ENCODE measurements at regions not wholly inside any gene's neighbourhood (a gene's known extent, or its start where the extent isn't known, plus 50 kb on each side); places are given as distances from the start of the nearest gene placed in this dataset.

DNA sequence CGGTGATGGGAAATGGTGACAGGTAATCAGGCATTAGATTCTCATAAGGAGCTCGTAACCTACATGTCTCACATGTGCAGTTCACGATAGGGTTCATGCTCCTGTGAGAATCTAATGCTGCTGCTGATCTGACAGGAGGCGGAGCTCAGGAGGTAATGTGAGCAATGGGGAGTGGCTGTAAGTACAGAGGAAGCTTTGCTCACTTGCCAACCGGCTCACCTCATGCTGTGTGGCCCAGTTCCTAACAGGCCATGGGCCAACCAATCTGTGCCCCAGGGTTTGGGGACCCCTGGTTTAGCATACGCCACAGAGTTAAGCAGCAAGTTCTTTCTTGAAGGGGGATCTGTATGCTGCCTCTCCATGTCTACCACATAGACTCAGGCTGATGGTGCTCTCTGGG lies 133.1 kb downstream of the IQUB start:
- no peak for DNase-seq

DNA sequence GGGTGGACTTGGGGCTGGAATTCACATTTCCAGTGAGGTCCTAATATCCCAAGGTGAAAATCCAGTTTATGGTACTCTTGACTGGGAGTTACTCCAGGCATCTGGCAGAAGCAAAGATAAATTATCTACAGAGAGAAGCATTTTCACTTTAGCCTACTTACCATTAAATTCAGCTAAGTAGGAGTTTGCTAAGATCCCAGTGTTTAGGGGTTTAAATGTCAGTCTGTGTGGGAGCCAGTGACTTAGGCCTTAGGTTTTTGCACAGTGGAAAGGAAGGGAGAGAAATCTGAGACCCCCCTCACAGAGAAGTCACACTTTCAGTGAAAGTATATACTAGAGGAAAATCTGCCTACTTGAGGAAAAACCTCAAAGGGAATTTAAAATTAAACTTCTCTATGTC lies 134.2 kb downstream of the IQUB start:
- no peak for DNase-seq

DNA sequence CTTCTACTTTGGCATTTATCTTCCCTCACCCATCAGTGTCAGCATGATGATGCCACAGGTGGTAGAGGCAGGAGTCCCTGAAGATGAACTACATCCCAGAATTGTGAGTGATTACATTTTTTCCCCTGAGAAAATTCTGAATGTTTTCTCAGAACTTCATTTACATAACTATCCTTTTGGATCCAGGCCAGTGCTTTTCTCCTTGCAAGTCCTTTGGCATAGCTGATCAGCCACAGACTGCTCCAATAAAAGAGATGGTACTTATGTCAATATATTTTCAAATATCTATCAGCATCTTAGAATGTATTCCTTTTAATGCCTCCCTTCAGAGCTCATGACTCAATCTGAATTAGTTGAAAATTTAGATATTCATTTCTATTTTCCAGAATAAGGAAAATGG lies 135.5 kb downstream of the IQUB start:
- no peak for DNase-seq

DNA sequence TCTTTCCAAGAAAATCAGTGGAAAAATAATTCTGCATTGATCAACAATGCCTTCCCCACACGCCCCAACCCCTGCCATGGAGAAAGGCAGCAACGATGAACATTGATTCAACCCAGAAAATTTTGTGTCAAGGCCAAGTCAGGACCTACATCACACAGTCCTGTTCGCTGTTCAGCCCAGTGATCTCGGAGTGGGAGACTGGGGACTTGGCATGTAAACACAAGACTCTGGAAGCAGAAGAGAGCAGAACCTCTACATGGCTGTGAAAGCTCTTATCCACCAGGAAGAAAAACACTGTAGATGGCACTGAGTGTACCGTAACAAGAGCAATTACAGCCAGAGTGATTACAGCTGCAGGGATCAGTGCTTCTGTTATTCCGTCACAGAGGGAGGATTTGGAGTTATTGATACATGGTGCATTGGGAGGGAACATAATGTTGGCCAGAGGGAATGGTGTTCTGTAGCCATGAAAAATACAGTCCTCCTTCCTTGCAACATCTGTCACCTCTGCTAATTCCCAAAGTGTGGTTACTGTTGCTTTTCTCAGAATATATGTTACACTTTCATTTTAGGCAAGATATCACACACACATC lies 136.6 kb downstream of the IQUB start:
- no peak for DNase-seq

DNA sequence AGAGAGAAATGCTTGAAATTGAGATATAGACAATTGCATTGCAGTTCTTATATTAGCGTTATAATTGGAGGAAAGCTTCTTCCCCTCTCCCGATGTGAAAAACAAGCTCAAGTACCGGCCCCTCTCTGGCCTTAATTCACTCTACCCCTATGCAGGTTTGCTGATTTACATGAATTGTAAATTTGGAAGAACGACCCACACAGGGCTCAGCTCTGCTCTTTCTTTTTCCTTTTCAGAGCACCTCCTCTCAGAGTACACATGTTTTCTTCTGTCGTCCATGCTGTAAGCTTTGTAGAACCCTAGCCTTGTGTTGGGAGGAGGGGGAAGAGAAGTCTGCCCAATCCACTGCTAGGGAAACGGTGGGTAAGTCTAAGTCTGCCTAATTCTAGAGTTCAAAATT lies 140.8 kb downstream of the IQUB start:
- DNase-seq, result no peak

DNA sequence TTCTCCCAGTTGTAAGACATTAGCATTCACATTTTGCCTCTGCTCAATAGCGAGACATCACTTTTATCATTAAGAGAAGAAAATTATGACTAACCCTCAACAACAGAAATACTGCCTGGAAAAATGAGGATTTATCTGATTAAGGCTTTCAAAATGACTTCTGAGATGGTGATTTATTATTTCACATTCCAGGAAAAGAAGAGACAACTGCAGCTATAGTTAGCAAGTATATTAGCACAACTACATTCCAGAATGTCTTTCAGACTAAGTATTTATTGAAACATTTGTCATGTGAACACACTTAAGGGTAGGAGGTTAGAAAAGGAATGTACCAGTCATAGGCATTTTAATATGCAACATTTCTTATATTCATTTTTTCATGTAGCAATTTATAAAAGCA lies 162.0 kb downstream of the IQUB start:
- no peak for DNase-seq

DNA sequence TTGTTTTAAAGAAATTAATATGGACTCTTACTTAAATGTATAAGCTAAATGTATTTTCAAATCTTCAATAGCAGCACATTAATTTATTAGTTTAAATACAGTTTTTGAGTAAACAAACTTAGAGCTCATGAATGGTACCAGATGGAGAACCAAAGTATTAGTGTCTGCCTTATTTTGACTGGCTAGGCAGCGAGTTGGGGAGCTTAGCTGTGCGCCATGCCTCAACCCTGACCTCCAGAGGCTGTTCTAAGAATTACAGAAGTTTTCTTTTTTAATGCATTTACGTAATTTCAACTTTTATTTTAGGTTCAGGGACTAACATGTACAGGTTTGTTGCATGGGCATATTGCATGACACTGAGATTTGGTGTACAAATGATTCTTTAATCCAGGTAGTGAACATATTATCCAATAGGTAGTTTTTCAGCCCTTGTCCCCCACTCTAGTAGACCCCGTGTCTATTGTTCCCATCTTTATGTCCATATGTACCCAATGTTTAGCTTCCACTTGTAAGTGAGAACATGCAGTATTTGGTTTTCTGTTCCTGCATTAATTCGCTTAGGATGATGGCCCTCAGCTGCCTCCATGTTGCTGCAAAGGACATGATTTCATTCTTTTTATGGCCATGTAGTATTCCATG lies 166.8 kb downstream of the IQUB start:
- DNase-seq, result peak; percentile 61

DNA sequence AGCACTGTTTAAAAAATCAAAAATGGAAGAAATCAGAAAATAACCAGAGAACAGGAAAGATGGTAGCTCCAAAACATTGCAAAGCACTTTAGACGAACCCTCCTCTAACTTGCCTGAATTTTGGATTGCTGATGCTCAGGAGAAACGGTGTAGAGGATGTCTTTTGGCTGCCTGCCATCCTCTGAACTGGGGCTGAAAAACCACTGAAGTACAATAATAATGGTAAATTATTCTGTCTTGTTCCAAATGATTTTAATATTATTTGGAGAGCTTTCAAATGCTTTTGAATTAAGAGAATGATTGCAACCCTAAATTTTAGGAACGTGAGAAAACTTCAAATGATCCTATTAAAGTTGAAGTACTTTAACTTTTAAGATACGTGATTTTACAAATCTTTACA lies 167.3 kb upstream of the SLC13A1 start:
- DNase-seq, result peak; percentile 83

DNA sequence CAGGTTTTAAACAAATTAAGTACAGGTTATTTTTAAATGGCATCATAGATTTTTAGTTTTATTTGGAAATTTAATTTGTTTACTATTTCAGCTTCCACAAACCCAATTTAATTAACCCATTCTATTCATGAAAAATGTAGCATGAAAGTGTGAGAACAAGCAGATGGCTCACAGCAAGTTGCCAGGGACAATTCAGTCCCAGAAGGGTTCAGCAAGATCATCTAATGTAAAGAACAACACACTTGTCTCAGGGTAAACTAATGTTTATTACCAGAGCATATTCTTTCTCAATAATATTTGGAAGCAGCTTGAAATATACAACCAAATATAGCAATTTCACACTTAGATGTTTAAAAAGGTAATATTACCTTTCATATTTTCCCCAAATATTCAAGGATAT lies 166.9 kb upstream of the SLC13A1 start:
- no peak for DNase-seq

DNA sequence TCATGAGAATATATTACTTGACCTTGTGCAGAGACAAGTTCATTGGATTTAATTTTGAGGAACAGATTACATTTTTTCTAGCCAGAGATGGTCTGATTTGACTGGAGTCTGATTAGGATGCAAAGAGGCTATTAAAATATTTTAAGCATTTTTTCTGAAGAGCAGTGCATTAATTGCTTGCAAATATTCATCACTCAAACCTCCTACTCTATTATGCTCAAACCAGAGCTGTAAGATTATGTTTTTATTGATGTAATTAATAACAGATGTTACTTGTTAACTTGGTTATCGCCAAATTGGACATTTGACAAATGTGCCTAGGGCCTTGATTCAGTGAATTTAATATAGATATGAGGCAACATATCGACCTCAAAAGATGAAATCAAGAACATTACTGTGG lies 160.9 kb upstream of the SLC13A1 start:
- peak; percentile 4 for DNase-seq

DNA sequence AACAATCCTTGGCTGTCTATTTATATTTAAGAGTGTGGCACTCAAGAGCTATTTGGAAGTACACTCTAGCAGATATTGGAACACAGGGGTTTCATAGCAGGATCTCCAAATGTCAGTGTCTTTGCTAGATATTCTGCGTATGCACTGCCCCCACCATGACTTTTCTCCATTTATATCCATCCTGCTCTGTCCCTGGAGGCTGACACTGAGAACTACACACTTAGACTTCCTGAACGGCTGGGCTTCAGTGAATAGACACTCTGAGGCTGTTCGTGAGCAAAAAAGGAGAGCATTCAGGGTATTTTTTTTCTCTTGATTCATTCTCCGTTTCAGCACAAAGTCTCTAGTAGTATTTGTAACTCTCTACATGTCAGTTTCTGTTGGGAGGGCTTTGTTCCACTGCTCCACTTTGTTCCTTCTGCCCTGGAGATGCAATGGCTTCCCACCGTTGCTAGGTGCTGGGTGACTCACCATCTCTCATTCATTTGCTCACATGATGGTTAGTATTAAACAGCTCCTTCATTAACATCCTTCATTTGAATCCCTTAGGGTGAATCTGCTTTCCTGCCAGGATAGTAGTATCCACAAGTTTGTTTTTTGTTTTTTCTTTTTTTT lies 155.9 kb upstream of the SLC13A1 start:
- no peak for DNase-seq

DNA sequence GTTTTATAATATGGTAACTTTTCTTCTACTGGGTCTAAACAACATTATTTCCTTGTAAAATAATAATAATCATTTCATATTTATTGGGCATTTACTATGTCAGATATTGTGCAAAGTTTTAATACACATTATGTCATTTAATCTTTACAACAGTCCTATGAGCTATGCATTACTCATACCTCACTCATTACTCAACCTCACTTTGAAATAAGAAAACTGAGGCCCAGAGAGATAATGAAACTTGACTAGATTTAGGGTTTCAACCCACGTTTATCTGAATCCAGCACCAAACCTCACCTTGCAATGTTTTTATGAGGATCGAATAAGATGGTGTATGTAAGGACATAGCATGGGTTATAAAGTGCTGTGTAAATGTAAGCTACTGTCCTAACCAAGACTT lies 153.2 kb upstream of the SLC13A1 start:
- no peak for DNase-seq

DNA sequence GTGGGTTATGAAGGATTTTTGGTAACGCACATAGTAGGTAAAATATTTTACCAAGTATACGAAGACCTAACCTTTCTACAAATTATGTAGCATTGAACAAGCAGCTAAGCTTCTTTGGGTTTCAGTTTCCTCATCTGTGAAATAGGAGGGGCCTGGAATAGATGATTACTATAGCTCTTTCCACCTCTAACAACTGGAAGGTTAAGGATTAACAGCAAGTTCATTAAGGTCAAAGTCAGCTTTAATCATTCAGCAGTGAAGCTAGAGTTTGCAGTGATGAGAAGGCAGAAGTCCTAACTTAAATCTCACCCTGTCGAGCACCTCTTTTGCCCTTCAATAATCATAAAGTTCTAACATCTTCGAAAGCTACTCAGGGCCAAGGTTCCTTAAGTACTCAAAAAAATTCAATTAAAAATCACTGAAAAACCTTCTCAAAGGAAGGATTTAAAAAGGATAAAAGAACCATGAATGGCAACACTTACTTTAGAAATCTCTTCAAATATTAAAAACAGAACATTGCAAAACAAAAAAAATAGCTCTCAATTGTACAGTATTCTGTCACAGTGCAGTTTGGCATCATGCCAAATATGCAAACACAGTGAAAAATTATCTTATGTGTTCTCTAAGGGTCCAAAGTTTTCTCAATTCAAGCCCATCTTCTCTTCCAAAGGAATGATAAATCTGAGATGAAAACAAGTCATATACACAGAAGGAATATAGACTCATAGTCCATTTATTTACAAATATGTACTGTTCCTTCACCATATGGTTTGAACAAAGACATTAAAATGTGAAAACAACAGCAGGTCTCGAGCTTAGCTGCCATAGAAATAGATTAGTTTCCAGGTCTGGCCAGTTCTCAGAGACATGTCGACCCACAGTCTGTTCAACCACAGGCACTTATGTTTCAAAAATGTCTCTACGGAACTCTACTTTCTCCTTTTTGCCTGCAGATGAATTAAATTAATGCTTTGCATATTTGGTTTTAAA lies 152.0 kb upstream of the SLC13A1 start:
- no peak for DNase-seq

DNA sequence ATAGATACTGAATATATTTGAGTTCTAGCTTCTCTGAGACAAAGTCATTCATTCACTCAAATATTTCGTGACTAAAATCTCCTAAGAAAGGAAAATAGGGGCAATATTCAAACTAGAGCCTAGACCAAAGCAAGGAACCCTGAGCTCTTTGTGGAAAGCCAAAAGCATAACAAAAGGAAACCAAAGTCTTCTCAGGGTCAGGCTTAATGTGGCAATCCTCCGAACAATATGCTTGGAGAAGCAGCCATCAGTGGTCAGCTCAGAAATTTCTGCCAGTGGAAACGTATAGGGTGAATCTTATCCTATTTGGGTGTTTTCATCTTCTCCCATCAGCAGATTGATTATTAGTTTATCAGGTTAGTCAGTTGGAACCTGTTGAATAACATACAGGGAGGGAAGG lies 151.3 kb upstream of the SLC13A1 start:
- DNase-seq, result no peak

DNA sequence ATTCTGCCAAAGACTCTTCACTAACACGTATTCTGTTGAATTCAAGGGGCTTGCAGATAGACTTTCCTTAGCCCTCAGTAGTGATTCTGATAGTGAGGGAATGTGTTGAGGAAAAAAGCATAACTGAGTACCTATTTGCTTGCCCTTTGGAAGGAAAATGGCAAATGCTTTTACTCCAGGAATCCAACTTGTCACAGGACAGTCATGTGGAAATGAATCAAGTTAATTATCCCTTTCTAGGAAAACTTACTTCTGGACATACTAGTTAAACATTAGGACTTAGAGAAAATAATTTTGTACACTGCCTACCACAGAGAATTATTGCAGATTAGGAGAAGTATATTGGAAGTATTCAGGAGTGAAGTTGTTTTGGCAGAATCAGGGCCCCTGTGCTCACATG lies 148.9 kb upstream of the SLC13A1 start:
- DNase-seq, result no peak

DNA sequence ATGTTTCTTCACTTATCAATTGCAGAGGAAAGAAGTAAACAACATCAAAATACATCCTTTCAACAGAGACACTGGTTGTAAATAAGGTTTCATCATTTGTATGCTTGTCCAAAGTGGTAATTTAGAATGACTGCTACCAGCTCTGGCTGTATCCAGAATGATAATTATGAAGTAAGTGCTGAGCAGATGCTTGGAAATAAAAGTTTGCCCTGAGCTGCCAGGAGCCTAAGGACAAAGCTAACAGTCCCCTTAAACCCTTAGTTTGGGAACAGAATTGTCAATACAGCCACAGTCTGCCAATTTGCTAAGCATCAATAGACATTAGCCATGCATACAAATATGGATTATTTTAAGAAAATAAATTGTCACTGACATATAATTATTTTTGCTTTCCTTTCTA lies 147.0 kb upstream of the SLC13A1 start:
- no peak for DNase-seq

DNA sequence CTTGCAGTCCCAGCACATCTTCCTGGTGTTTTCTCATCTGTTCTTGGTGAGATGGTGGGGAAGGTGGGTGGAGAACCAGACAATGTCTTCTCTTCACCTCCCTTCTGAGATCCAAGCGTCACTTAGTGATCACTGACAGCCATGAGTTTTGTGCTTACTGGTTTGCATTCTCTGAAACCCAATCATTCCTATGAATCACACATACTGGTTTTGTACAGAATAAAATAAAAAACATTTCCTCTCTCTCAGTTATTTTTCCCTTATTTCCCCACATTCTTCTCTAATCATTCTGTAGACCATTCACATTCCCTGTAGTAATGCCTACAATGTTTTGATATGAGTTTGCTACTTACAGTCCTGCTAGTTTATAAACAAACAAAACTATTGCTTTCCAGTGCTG lies 143.8 kb upstream of the SLC13A1 start:
- DNase-seq, result no peak

DNA sequence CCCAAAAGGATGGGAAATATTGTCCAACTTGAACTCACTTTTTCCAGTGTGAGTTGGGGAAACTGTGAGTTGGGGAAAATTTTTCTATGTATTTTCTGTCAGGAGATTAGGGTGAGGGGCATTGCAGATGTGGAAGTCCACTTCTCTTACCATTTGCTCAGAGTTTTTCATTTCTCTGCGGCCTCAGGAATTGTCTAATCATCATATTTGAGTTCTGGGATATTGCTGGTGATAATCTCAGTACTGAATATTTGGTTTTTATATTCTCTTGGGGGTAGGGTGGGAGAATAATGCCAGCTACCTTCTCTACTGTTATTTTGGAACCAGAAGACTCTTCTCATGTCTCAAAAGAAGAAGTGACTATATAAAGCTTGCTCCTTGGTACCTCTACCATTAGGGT lies 141.3 kb upstream of the SLC13A1 start:
- no peak for DNase-seq

DNA sequence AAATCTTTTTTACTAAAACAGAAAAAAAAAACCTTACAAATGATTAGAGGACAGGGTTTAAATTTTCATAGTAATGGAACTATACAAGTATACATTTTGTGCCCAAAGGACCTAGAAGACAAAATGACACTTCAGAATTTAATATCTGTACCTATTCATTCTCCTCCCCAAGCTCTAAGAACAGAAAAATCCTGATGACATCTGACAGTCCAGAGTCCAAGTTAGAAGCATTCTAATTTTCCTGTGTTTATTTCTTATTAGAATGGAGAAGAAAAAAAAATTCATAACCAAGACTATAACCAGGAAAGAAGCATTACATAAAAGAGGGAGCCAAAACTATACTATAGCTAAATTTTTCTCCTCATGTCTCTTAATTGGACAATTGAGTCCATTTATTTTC lies 138.9 kb upstream of the SLC13A1 start:
- DNase-seq, result no peak

DNA sequence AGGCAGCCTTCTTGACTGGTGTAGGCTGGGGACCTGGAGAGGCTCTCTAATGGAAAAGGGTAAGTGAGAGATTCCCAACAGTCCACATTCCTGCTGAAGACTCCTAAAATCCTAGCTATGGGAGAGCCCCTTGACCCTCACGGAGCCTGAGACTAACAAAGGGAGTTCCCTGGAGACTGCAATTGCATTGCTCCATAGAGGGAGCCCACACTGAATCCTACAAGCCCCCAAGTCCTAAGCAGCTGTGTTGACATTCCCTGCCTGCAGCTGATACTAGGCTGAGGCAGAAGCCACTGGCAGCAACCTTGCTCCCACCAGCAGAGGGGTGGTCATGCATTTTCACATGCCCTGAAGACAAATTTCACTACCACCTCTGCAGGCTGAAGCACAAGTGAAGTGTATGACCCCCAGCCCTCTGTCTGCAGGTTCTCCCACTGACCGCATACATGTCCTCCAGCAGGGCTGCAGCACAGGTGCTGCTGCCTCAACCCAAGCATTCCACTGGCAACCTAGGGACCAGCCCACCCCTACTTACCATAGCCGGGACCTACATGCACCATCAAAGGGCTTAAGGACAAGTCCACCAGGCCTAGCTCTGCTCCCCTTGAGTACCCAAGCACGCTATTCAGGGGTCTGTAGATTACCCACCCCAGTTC lies 130.3 kb upstream of the SLC13A1 start:
- DNase-seq, result no peak

DNA sequence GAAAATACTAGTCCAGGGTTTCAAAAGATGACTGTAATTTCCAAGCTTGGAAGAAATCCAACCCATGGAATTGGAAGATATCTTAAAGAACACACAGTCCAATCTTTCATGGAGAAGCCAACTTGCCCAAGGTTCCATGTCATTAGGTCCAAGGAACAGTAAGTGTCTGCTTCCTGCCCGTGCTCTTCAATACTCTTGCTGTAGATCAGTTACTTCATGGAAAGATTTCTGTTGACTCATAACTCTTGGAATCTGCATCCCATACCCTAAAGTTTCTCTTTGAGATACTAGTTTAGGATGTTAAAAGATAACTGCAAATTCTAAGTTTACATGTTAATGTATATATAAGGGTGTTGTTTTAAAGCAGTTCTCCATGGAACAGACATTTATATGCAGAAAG lies 127.9 kb upstream of the SLC13A1 start:
- DNase-seq, result no peak

DNA sequence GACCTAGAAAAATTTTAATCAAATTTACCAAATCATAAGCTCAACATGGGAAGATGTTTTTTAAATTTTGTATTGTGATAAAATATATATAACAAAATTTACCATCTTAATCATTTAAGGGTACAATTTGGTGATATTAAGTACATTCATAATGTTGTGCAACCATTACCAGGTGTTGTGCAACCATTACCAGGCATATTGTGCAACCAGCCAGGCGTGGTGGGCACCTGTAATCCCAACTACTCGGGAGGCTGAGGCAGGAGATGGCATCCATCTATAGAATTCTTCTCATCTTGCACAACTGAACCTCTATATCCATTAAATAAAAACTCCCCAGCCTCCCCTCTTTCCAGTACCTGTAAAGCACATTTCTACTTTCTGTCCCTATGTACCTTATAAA lies 124.5 kb upstream of the SLC13A1 start:
- no peak for DNase-seq

DNA sequence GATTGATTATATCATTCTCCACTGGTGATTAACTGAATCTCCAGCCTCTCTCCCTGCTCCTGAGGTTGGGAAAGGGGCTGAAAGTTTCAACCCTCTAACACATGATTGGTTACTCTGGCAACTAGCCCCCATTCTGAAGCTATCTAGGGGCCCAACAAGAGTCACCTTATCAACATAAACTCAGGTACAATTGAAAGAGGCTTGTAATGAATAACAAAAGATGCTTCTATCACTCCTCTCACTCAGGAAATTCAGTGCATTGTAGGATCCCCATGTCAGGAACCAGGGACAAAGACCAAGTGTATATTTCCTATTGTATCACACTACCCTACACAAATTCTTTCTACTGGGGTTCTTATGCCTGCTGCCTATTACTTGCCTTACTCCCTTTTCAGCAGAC lies 123.9 kb upstream of the SLC13A1 start:
- no peak for DNase-seq
